Esophagus muscularis mucosa (tissue), 4 donors: ENCODE measurements at regions not wholly inside any gene's neighbourhood (a gene's known extent, or its start where the extent isn't known, plus 50 kb on each side); places are given as distances from the start of the nearest gene placed in this dataset.

Source experiments
- EP300 ChIP-seq: sonication (generic); formaldehyde crosslinking; IDR thresholded peaks from one replicate; pipeline ENCODE4 v1.6.1; 2017; ENCODE audit warnings: antibody characterized with exemption
- POLR2AphosphoS5 ChIP-seq, 2 donors: sonication (generic); formaldehyde crosslinking; IDR thresholded peaks; one replicate each; pipeline ENCODE4 v1.6.1; 2017; ENCODE audit warnings: antibody characterized with exemption in 2 of 2
- TF ChIP-seq, protein P1 (sequence below), 3 experiments: fragments of 200-600 bp in 2 of 3; fragments of 450-650 bp in 1 of 3; sonication (generic) in 2 of 3; IDR thresholded peaks; one replicate each; pipeline ENCODE4 v1.5.1; 2017 to 2019; ENCODE audit warnings: antibody characterized with exemption in 3 of 3, mild to moderate bottlenecking in 2 of 3, moderate library complexity in 1 of 3

- TF ChIP-seq, protein P1, sequence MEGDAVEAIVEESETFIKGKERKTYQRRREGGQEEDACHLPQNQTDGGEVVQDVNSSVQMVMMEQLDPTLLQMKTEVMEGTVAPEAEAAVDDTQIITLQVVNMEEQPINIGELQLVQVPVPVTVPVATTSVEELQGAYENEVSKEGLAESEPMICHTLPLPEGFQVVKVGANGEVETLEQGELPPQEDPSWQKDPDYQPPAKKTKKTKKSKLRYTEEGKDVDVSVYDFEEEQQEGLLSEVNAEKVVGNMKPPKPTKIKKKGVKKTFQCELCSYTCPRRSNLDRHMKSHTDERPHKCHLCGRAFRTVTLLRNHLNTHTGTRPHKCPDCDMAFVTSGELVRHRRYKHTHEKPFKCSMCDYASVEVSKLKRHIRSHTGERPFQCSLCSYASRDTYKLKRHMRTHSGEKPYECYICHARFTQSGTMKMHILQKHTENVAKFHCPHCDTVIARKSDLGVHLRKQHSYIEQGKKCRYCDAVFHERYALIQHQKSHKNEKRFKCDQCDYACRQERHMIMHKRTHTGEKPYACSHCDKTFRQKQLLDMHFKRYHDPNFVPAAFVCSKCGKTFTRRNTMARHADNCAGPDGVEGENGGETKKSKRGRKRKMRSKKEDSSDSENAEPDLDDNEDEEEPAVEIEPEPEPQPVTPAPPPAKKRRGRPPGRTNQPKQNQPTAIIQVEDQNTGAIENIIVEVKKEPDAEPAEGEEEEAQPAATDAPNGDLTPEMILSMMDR (IDR thresholded peaks at IDR 0.05): no peak
- no peak for TF ChIP-seq POLR2AphosphoS5 (IDR thresholded peaks at IDR 0.05)
- no peak for TF ChIP-seq EP300
Measured at GRCh38 chr14:76939015-76939742, 89.3 kb downstream of the IRF2BPL start.
